Astrocyte (in vitro differentiated cells and primary cell): ENCODE measurements at regions not wholly inside any gene's neighbourhood (a gene's known extent, or its start where the extent isn't known, plus 50 kb on each side); places are given as distances from the start of the nearest gene placed in this dataset.
A peak's percentile ranks its signal among the peaks of the same experiment; 100 is the strongest.

Experiments
- DNase-seq: peaks from one replicate; pipeline ENCODE4 v3.0.0-alpha.2; 2010; ENCODE audit warnings: low read depth
- FAIRE-seq: peaks from 2 replicates; lab custom pipeline; 2011; peaks lifted over from hg19 to GRCh38; lab: Jason Lieb, UNC
- H2AFZ ChIP-seq: 2 replicates; pipeline ENCODE4 v1.6.0; 2012; ENCODE audit warnings: low read depth, low read length, inconsistent platforms
- H3K27ac ChIP-seq: 2 replicates; pipeline ENCODE4 v1.5.1; 2011; ENCODE audit warnings: low read depth, low read length, inconsistent platforms
- H3K27me3 ChIP-seq: 2 replicates; pipeline ENCODE4 v1.6.0; 2011; ENCODE audit warnings: low read length, inconsistent platforms; ENCODE audit not compliant: insufficient read depth
- H3K36me3 ChIP-seq: 2 replicates; pipeline ENCODE4 v1.5.1; 2011; ENCODE audit warnings: low read length, inconsistent platforms; ENCODE audit not compliant: insufficient read depth
- H3K4me1 ChIP-seq: 2 replicates; pipeline ENCODE4 v1.5.1; 2011; ENCODE audit warnings: low read length, inconsistent platforms; ENCODE audit not compliant: insufficient read depth
- H3K4me2 ChIP-seq: 2 replicates; pipeline ENCODE4 v1.6.0; 2012; ENCODE audit warnings: low read length, inconsistent platforms
- H3K4me3 ChIP-seq: 2 replicates; pipeline ENCODE4 v1.5.1; 2011; ENCODE audit warnings: low read depth, mild to moderate bottlenecking, low read length, inconsistent platforms; ENCODE audit not compliant: insufficient read depth
- H3K79me2 ChIP-seq: 2 replicates; pipeline ENCODE4 v1.6.0; 2012; ENCODE audit warnings: mild to moderate bottlenecking, low read length, inconsistent platforms; ENCODE audit not compliant: insufficient read depth
- H3K9ac ChIP-seq: 2 replicates; pipeline ENCODE4 v1.6.0; 2012; ENCODE audit warnings: mild to moderate bottlenecking, low read length, inconsistent platforms
- H3K9me3 ChIP-seq: 2 replicates; pipeline ENCODE4 v1.5.1; 2012; ENCODE audit warnings: low read depth, mild to moderate bottlenecking, low read length, inconsistent platforms; ENCODE audit not compliant: insufficient read depth
- H4K20me1 ChIP-seq: 2 replicates; pipeline ENCODE4 v1.6.0; 2012; ENCODE audit warnings: low read length, inconsistent platforms; ENCODE audit not compliant: insufficient read depth
- H3K27ac Mint-ChIP-seq: one replicate; pipeline ENCODE4 v1.8.0; 2021; ENCODE audit warnings: mild to moderate bottlenecking, mixed read lengths; ENCODE audit not compliant: unreplicated experiment
- H3K27me3 Mint-ChIP-seq: one replicate; pipeline ENCODE4 v1.8.0; 2021; ENCODE audit warnings: low read depth, mixed read lengths; ENCODE audit not compliant: unreplicated experiment
- H3K36me3 Mint-ChIP-seq: one replicate; pipeline ENCODE4 v1.8.0; 2021; ENCODE audit warnings: low read depth, mixed read lengths; ENCODE audit not compliant: unreplicated experiment
- H3K4me1 Mint-ChIP-seq: one replicate; pipeline ENCODE4 v1.8.0; 2021; ENCODE audit warnings: low read depth, mixed read lengths; ENCODE audit not compliant: unreplicated experiment
- H3K4me3 Mint-ChIP-seq: one replicate; pipeline ENCODE4 v1.8.0; 2021; ENCODE audit warnings: mild to moderate bottlenecking, moderate library complexity, mixed read lengths; ENCODE audit not compliant: unreplicated experiment
- H3K9me3 Mint-ChIP-seq: one replicate; pipeline ENCODE4 v1.8.0; 2021; ENCODE audit warnings: mild to moderate bottlenecking, mixed read lengths; ENCODE audit not compliant: unreplicated experiment
- EZH2 ChIP-seq: IDR thresholded peaks from 2 replicates; pipeline ENCODE4 v1.6.1; 2012; ENCODE audit warnings: mild to moderate bottlenecking, low read length, inconsistent platforms; ENCODE audit not compliant: insufficient read depth
- TF ChIP-seq, protein P1 (sequence below): IDR thresholded peaks from 2 replicates; pipeline ENCODE4 v1.5.1; 2011; ENCODE audit warnings: low read depth, mild to moderate bottlenecking, inconsistent platforms, low read length, moderate library complexity; ENCODE audit not compliant: insufficient read depth

DNA sequence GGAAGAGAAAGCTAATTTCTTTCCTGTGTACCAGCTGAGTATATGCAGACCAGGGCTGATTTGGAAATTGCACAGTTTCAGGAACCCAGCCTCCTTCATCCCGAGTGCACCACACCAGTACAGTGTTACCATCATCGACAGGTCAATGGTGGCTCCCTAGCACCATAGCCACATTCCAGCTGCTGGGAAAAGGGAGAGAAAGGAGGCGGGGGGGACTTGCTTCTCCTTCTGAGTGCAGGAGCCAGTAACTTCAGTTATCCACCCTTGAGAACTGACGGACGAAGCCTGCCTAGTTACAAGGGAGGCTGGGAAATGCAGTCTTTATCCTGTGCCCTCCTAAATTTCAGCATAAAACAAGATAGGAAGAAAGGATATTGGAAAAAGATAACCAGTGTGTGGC, 129.7 kb upstream of the PRICKLE2 start:
- Histone ChIP-seq H3K9me3 (no peaks in the 10 kb centered on the region), H3K4me1 (peaks cover 47% of the 10 kb centered on the region), H3K79me2 (no peaks in the 10 kb centered on the region), H2AFZ (peak overlapping the region; percentile 49), H4K20me1 (no peaks in the 10 kb centered on the region), H3K4me2 (peak overlapping the region; percentile 47), H3K9ac (peak overlapping the region; percentile 33), H3K4me3 (no peak overlapping the region), H3K27ac (peak overlapping the region; percentile 48), H3K36me3 (no peaks in the 10 kb centered on the region), H3K27me3 (no peaks in the 10 kb centered on the region)
- no peaks in the 10 kb centered on the region for H3K27me3 Mint-ChIP-seq
- no peaks in the 10 kb centered on the region for H3K36me3 Mint-ChIP-seq
- H3K4me3 Mint-ChIP-seq: no peak overlapping the region
- DNase-seq: no peak
- no peak for FAIRE-seq
- TF ChIP-seq, protein P1, sequence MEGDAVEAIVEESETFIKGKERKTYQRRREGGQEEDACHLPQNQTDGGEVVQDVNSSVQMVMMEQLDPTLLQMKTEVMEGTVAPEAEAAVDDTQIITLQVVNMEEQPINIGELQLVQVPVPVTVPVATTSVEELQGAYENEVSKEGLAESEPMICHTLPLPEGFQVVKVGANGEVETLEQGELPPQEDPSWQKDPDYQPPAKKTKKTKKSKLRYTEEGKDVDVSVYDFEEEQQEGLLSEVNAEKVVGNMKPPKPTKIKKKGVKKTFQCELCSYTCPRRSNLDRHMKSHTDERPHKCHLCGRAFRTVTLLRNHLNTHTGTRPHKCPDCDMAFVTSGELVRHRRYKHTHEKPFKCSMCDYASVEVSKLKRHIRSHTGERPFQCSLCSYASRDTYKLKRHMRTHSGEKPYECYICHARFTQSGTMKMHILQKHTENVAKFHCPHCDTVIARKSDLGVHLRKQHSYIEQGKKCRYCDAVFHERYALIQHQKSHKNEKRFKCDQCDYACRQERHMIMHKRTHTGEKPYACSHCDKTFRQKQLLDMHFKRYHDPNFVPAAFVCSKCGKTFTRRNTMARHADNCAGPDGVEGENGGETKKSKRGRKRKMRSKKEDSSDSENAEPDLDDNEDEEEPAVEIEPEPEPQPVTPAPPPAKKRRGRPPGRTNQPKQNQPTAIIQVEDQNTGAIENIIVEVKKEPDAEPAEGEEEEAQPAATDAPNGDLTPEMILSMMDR: no peak
- TF ChIP-seq EZH2: no peak
- H3K4me1 Mint-ChIP-seq: peaks cover 51% of the 10 kb centered on the region
- peak overlapping the region; percentile 71 for H3K27ac Mint-ChIP-seq
- peaks cover 4% of the 10 kb centered on the region for H3K9me3 Mint-ChIP-seq

DNA sequence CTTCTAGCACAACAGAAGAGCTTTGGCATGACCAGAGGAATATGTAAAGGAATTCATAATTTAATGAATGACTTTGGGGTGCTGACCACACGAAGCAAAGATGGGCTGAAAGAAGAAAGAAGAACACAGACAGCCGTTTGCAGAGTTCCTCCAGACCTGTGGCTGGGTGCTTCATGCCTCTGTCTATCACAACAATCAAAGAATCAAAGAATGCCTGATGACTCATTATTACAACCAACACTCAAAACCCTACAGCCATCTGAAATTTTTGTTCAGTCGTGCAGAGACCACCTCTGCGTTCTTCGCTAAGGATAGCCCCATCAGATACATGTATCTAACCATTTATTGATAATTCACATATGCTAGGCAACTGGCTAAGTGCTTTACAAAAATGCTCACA, 129.0 kb upstream of the PRICKLE2 start:
- peaks cover 51% of the 10 kb centered on the region for H3K4me1 Mint-ChIP-seq
- peak overlapping the region; percentile 47 for H3K4me2 ChIP-seq
- H3K27me3 Mint-ChIP-seq: no peaks in the 10 kb centered on the region
- H3K9me3 ChIP-seq: no peaks in the 10 kb centered on the region
- no peaks in the 10 kb centered on the region for H3K36me3 Mint-ChIP-seq
- peak overlapping the region; percentile 84 for H3K27ac Mint-ChIP-seq
- H2AFZ ChIP-seq: no peak overlapping the region
- FAIRE-seq: no peak
- H3K4me3 Mint-ChIP-seq: no peak overlapping the region
- TF ChIP-seq, protein P1: no peak
- no peak for TF ChIP-seq EZH2
- H3K4me1 ChIP-seq: peaks cover 47% of the 10 kb centered on the region
- H3K27ac ChIP-seq: peak overlapping the region; percentile 79
- no peaks in the 10 kb centered on the region for H3K79me2 ChIP-seq
- H3K9ac ChIP-seq: peak overlapping the region; percentile 37
- peak; percentile 46 for DNase-seq
- peaks cover 7% of the 10 kb centered on the region for H3K9me3 Mint-ChIP-seq
- no peak overlapping the region for H3K4me3 ChIP-seq
- H4K20me1 ChIP-seq: no peaks in the 10 kb centered on the region
- no peaks in the 10 kb centered on the region for H3K36me3 ChIP-seq
- no peaks in the 10 kb centered on the region for H3K27me3 ChIP-seq

DNA sequence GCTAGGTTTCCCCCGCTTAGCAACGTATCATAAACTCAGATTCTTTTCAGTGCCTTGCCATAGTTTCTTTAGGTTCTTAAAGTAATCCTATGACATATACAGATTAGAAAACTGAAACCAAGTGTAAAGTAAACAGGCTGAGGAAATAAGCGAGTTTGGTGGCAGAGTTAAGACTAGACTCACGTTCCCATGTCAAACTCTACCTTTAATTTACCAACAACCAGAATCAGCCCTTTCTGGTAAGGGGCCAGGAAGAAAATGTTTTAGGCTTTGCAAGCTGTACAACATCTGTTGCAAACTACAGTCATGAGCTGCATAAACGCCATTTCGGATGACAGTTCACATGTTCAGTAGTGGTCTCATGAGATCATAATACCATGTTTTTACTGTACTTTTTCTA, 128.0 kb upstream of the PRICKLE2 start:
- Histone ChIP-seq H2AFZ (no peak overlapping the region), H3K9ac (peak overlapping the region; percentile 37)
- H3K4me3 Mint-ChIP-seq: peak overlapping the region; percentile 45

More for the DNA sequence above, 128.0 kb upstream of the PRICKLE2 start:
- Histone ChIP-seq H3K79me2 (no peaks in the 10 kb centered on the region), H3K4me1 (peaks cover 47% of the 10 kb centered on the region), H3K9me3 (no peaks in the 10 kb centered on the region), H3K4me2 (peak overlapping the region; percentile 47), H3K27me3 (no peaks in the 10 kb centered on the region), H4K20me1 (no peaks in the 10 kb centered on the region), H3K4me3 (no peak overlapping the region), H3K36me3 (no peaks in the 10 kb centered on the region), H3K27ac (peak overlapping the region; percentile 79)
- peaks cover 7% of the 10 kb centered on the region for H3K9me3 Mint-ChIP-seq
- FAIRE-seq: peak; percentile 52
- peak overlapping the region; percentile 96 for H3K27ac Mint-ChIP-seq
- no peaks in the 10 kb centered on the region for H3K36me3 Mint-ChIP-seq
- no peaks in the 10 kb centered on the region for H3K27me3 Mint-ChIP-seq
- TF ChIP-seq, protein P1: no peak
- TF ChIP-seq EZH2: no peak
- peaks cover 53% of the 10 kb centered on the region for H3K4me1 Mint-ChIP-seq
- DNase-seq: peak; percentile 38
